GM03348 (cell line): ENCODE measurements at regions not wholly inside any gene's neighbourhood (a gene's known extent, or its start where the extent isn't known, plus 50 kb on each side); places are given as distances from the start of the nearest gene placed in this dataset.
"Not testable (repeated sequence)": the region's sequence is repeated elsewhere in the genome, so short reads cannot be mapped to it uniquely, and the experiment has no call there.

Experiments used
- DNase-seq: peaks from one replicate; pipeline ENCODE4 v3.0.0; 2012; ENCODE audit warnings: low spot score

DNA sequence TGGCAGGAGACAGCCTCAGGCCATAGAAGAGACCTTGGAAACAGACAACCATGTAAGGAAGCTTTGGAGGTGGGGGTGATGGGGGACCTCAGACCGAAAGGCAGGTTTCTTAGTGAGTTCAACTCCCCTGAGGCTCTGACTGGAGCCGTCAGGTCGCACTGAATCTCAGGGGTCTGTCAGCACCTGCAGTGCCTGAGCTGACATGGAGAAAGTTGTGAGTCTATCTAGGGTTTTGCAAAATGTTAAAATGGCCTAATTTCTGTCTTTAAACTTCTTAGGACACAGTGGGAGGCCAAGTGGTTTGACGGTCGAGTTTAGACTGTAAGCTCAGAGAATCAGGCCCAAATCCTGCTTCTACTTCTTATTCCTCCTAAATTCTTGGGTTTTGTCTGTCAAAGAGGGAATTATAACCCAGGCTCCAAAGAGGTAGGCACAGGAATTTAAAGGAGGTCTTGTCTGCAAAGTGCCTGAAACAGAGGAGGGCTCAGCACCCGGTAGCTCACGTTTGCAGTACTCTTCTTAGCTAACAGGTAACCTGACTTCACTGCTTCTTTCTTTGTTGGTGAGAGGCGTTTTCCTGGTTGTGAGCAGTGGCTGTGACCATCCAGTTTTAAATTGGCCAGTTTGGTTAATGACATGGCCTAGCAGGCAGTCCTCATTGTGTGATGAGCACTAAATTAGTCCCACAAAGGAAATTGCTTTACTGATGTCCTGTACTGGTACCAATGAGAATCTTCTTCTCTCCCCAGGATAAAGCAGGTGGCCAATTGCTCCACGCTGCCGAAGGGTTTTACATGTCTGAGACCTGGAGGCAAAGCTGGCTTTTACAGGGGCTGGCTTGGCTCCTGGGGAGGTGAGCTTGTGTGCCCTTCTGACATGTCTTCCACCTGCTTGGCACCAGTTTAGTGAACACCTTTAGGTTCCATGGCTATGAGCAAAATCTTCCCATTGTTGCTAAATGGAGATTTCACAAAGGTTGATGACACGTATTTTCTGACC lies 95.7 kb downstream of the MYCN start:
- DNase-seq: no peak

DNA sequence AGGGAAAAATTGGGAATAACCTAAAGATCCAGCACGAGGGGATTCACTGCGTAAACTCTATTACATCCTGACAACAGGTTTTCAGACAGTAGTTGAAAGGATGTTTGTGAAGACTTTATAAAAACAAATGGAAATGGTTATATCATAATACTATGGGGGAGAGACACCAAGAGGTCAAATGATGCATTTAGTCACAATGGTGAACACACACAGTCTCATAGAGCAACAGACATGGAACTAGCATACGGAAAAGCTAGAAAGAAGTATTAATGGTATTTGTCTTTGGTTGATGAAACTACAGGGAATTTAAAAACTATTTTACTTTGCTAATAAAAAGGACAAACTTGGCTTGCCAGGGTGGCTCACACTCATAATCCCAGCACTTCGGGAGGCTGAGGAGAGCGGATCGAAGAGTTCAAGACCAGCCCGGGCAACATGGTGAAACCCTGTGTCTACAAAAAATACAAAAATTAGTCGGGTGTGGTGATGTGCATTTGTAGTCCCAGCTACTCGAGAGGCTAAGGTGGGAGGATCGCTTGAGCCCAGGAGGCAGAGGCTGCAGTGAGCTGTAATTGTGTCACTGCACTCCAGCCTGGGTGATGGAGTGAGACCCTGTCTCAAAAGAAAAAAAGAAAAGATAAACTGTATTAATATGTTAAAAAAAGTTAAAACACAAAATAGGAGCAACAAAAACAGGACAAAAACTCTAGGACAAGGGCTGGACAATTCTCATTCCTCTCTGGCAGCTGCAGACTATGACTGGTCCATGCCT lies 94.8 kb downstream of the MYCN start:
- DNase-seq: no peak

DNA sequence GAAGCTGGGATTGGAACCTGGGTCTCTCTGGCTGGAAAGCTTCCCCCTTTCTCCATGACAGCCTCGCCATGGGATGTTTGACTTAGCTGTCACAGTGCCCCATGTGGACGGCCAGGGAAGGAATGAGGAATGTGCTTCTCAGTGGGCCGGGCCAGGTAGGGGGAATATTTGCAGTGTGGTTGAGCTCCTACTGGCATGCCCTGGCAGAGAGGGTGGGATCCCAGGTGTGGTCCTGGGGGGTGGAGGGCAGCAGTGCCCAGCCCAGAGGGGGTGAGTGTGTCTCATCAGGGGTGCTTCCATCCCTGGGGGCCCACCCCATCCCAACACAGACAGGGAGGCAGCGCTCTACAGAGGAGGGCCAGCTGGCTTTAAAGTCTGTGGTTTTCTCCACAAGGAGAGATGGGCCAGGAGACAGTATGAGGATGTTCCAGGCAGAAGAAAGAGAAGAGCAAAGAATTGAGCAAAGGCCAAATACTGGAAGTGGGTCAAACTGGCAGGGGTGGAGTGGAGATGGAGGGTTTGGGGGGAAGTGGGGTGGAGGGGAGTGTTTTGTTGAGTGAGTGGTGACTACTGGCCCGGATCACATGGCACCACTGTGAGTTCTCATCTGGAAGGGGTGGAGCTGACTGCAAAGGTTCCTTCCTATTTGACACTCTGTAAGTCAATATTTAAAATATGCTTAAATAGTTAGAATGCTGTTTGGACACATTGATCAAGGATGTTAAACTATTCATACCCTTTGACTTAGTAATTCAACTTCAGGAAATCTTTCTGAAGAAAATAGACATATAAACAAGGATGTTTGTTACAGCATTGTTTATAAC lies 94.0 kb downstream of the MYCN start:
- DNase-seq: no peak

DNA sequence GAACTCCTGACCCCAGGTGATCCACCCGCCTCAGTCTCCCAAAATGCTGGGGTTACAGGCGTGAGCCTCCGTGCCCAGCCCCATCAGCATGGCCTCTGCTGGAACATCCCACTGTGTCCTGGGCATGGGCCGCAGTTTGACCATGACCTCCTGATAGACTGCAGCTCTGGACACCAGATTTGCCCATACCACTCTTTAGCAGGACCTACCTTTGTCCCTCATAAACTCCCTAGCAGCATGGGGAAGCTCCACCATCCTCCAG lies 92.6 kb downstream of the MYCN start:
- DNase-seq: no peak

DNA sequence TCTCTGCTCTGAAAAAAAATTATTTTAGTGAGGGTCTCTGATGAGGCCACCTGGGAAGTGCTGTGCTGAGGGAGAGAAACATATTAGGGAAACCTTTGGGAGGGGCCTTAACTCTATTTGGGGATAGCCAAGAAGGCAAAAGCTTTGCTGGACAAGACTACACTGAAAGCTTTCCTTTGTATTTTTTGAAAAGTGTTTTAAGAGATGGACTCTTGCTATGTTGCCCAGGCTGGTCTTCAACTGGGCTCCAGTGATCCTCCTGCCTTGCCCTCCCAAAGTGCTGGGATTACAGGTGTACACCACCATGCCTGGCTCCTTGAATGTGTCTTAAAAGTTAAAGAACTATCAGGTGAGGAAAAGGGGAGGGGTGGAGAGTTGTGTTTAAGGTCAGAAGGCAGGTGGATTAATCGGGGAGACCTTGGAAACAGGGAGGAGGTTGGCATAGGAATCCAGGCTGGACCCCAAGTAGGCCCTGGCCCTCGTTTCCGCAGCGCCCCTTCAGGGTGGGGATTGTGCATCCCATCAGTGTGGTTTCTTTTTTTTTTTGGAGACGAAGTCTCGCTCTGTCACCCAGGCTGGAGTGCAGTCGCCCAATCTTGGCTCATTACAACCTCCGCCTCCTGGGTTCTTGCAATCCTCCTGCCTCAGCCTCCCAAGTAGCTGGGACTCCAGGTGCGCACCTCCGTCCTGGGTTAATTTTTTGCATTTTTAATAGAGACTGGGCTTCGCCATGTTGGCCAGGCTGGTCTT lies 92.1 kb downstream of the MYCN start:
- no peak for DNase-seq

DNA sequence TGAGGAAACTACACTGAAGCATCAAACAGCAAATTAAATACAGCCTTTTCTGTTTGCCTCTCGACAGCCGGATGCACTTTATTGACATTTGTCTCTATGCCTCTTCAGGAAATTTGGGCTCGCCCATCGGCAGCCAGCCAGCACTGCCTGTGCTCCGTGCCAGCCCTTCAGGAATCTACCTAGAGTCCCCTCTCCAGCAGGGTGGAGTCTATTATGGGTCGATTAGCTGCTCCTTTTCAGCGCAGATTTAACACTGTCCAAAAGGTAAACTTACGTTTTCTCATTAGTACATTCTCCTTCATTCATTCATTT lies 91.5 kb downstream of the MYCN start:
- no peak for DNase-seq

DNA sequence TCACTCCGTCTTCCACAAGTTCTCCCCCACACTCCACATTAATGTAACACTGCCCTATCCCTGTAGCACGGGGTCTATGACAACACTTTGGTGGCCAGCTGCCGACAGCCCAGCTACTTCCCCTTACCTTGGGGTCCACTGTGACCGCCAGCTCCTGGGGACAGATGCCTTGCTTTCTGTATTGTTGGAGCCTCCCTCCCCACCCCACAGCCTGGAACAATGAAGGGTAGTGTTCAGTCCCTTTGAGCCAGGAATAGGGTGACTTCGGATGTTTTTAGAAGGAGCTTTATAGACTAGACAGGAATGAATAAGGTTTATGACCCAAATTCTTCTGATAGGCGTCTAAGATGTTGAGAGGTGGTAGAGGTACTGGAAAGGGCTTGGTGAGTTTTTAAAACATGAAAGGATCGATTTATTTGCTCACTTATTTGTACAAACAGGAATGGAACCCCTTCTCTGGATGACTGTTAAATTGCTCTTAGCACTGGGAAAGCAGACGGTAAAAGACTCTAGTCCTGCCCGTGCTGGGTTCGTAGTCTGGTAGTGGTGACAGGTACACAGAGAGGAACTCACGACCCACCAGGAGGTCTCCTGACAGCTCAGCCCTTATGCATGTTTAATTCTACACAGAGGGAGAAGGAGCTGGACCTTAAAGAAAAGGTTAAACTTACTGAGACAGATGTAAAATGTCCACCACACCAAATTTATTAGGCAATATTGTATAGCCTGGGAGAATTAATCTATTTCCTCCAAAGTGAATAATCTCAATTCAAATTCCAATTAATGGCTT lies 90.9 kb downstream of the MYCN start:
- DNase-seq: no peak

DNA sequence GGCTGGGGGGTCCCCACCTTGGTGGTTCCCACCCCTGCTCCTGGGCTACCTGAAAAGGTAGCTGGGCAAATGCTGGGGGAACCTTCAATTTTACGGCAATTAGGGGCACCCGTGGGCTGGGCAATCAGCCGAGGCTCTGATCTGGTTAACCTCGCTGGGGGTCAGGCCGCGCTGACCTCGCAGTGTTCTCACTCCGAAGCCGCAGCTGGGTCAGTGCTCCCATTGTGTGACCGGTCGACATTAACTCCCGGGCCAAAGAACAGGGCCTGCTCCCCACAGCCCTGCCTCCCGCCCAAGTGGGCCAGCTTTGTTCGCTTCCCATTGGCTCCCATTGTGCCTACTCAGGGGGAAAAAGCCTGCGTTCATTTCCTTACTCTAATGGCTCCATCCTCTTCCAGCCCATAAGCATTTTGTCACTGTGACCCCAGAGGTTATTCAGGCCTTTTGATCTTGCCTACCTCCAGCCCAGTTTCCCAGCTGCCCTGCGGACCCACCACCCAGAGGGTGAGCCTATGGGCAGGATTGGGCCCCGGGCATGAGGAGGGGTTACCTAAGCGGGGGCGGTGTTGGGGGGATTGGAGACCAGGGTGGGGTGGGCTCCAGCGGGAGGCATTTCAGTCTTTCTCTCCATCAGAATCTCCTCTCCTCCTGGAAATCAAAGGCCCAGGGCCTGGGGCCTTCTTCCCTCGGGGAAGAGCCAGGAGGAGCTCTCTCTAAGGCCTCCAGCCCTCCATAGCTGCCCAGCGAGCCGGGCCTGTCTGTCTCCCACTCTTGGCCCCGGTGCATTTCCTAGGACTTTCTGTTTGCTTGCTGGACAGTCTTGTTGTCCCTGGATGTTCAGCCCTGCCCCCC lies 90.1 kb downstream of the MYCN start:
- no peak for DNase-seq

DNA sequence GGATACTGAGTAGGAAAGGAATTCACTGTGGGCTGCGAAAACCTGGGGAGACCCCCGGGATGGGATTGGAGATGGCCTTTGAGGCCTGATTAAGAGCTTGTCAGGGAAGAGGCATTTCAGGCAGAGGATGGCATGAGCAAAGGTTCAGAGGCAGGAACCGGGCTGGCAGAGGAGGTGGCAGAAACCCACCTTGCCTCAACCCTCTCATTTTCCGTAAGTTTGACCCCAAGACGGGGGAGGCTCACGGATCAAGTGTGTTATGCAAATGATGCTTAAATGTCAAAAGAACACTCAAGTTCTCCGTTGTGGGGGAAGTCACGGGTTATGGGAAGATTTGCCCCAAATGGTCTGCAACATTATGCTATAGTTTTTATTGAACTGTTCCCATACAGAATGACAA lies 88.3 kb downstream of the MYCN start:
- DNase-seq: no peak

DNA sequence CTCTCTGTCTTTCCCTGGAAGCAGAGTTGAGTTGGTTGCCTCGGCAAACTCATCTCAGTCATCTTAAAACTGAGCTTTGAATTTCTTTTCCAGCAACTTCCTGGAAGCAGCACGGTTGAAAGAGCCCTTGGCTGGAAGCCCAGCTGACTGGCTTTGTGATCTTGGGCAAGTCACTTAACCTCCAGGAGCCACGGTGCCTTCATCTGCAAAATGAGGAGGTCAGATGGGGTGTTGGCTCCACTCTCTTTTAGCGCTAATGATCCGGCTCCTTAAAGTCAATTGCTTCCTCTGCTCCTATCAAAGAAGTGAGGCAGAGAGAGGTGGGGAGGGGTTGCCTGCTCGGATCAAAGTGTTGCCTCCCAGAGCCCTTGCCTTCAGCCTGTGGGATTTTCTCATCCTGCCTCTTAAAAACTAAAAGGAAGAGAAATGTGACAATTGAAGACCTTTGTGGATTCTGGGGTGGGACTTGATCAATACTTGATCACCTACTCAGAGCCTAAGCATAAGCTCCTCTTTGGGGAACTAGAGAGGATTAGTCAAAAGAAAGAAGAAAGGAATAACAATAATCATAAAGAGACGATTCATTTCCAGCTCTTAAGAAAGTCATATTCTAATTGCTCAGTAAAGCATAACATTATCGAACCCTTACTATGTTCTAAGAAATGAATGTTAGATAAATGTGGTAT lies 86.6 kb downstream of the MYCN start:
- no peak for DNase-seq

DNA sequence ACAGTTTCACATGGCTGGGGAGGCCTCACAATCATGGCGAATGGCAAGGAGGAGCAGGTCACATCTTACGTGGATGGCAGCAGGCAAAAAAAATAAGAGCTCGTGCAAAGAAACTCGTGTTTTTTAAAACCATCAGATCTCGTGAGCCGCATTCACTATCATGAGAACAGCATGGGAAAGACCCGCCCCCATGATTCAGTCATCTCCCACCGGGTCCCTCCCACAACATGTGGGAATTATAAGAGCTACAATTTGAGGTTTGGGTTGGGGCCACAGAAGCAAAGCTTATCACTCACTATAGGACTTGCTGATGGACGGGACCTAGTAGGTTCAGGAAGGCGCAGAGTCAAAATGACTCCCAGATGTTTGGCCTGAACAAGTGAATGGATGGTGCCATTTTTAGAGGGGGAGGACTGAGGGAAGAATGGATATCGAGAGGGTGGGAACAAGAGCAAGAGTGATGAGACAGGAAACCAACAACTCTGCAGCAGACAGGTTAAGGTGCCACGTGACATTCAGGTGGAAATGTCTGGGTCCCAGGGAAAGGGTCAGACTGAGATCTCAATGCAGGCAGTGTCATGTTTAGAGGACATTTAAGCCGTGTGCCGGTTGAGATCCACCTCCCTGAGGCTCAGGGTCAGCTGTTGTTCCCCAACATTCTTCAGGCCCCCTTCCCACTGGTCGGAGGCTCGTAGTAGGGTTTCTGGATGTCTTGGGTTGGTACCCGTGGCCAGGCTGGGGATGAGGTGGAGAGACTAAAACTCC lies 85.7 kb downstream of the MYCN start:
- no peak for DNase-seq

DNA sequence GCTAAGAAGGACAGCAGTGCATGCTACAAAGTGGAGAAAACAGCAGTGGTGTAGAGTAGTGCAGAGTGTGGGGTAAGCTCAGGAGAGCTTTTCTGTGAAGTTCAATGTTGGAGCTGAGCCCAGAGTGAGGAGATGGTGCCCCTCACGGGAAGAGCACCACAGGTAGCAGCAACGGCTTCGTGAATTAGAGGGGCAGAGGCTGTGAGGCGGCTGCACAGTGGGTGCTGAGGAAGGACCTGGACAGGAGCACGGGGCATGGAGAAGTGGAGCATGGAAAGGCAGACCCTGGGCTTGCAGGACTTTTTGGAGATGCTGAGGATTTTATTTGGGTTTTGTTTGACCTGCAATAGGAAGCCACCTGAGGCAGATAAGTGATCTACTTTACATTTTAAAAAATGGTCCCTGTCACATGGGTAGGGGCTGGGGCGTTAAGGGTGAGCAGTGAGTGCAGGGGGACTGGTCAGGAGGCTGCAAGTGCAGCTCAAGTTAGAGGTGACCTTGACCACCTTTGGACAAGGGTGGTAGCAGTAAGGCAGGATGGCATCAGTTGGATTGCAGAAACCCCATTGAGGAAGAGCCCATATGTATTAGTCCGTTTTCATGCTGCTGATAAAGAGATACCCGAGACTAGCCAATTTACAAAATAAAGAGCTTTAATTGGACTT lies 85.0 kb downstream of the MYCN start:
- no peak for DNase-seq

DNA sequence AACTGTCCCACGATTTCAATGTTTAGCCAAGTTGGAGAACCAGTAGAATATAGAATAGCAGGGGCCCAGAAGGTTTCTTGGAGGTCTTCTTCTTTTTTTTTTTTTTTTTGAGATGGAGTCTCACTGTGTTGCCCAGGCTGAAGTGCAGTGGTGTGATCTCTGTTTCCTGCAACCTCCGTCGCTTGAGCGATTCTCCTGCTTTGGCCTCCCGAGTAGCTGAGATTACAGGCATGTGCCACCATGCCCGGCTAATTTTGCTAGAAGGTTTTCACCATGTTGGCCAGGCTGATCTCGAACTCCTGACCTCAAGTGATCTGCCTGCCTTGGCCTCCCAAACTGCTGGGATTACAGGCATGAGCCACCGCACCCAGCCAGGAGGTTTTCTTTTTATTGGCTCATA lies 84.3 kb downstream of the MYCN start:
- DNase-seq: not testable (repeated sequence)

DNA sequence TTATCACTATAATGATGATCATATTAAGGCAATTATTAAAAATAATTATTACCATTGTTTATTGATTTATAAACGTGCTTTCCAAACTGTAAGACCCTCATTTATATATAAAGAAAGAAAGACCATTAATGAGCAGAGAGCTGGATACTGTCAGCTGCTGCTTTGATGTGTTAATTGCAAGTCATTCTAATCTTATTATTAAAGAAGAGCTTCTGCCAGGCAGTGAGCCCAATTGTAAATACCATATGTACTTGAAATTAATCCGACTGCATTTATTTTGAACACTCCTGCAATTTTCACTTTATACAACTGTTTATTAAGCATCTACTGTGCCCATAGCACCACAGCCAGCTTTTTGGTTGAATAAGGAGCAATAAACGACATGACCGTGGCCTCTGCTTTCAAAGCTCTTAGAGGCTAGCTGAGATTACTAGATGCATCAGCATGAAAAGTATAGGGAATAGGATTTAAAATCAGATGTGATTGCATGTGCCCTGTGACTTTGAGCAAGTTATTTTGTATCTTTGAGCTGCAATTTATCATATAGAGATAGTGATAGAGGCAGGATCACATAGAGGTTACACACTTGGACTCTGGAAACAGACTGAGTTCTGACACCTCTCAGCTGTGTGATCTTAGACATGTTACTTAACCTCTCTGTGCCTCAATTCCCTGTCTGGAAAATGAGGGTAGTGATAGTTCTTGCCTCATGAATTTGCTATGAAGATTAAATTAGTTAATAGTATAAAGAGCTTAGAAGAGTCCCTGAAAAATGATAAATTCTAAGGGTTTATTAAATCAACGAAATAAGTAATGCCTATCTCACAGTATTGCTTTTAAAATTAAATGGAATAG lies 83.4 kb downstream of the MYCN start:
- no peak for DNase-seq

DNA sequence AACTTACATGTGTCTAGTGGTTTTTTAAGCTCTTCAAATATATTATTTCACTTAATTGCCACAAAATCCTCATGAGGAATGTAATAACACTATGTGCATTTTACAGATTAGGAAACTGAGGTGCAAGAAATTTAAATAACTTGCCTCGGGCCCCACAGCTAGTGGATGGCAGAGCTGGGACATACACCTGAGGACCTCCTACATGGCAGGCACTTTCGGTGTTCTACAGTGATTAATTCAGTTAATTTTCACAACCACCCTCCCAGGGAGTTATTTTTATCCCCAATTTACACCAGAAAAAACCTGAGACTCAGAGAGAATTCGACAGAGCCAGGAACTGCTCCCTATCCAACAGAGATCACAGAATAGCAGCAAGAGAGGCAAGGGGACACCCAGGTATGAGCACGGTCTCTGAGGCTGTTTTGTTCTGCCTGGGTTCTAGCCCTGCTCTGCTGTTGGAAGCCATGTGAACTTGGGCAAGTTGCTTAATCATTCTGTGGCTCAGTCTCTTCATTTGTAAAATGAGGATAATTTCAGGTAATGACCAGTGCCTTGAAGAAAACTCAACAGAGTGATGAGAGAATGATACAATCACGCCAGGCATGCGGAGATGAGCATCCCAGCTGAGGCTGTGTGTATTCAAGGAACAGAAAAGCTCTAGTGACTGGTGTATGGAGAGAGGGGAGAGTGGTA lies 82.3 kb downstream of the MYCN start:
- no peak for DNase-seq

DNA sequence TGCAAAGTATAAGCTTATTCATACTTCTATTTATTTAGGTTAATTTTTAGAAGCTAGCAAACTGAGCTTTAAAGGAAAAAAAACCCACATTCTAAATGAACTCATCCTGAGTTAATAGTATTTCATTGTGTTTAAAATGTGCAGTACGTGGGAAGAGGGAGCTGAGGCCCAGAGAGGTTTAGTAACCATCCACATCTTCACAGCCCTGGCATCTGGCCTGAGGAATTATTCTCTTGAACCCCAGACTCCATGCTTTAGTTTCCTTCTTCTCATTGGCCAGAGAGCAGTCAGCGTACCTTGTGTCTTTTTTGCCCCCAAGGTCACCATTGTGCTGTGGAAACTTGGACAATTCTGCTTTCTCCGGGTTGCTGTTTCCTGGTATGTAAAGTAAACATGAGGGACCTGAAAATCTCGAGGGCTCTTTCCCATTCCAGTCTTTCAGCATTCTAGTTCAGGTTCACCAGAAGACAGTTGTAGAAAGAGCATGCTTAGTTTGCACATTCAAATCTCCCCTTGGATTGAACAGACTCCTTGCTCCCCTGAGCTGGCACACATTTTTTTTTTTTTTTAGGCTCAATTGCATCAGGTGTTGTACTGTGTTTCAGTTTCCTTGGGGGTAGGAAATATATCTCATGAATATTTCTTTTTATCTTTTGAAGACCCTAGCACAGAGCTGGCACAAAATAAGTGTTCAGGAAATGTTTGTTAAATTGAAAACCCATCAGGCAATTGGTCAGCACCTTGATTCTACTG lies 81.4 kb downstream of the MYCN start:
- DNase-seq: no peak
